ENCODE measurements at regions not wholly inside any gene's neighbourhood (a gene's known extent, or its start where the extent isn't known, plus 50 kb on each side); places are given as distances from the start of the nearest gene placed in this dataset.

GRCh38 chr16:86087011-86087895 is 188.3 kb downstream of the IRF8 start:
- DNase-seq (ENCODE audit: extremely low read depth, low read depth): no peak

- DNase-seq (ENCODE audit: extremely low read depth, low read depth): no peak
These were observed 188.9 kb downstream of the IRF8 start for GRCh38 chr16:86087896-86088230.

GRCh38 chr16:86088287-86088686 is 189.3 kb downstream of the IRF8 start:
- DNase-seq (ENCODE audit: extremely low read depth, low read depth): no peak

- no peak for DNase-seq (ENCODE audit: extremely low read depth, low read depth)
These were observed 189.9 kb downstream of the IRF8 start for GRCh38 chr16:86088816-86089215.

GRCh38 chr16:86089334-86089900 is 190.5 kb downstream of the IRF8 start:
- no peak for DNase-seq (ENCODE audit: extremely low read depth, low read depth)

- DNase-seq (ENCODE audit: extremely low read depth, low read depth): no peak
These were observed 191.0 kb downstream of the IRF8 start for GRCh38 chr16:86089991-86090390.

- no peak for DNase-seq (ENCODE audit: extremely low read depth, low read depth)
These were observed 191.7 kb downstream of the IRF8 start for GRCh38 chr16:86090461-86091170.

- no peak for DNase-seq (ENCODE audit: extremely low read depth, low read depth)
These were observed 193.0 kb downstream of the IRF8 start for GRCh38 chr16:86091976-86092375.

- DNase-seq (ENCODE audit: extremely low read depth, low read depth): no peak
These were observed 193.9 kb downstream of the IRF8 start for GRCh38 chr16:86092586-86093480.

GRCh38 chr16:86093801-86094750 is 195.1 kb downstream of the IRF8 start:
- DNase-seq (ENCODE audit: extremely low read depth, low read depth): no peak

- DNase-seq (ENCODE audit: extremely low read depth, low read depth): no peak
These were observed 196.3 kb downstream of the IRF8 start for GRCh38 chr16:86095131-86095752.

GRCh38 chr16:86095906-86096485 is 197.0 kb downstream of the IRF8 start:
- no peak for DNase-seq (ENCODE audit: extremely low read depth, low read depth)

- no peak for DNase-seq (ENCODE audit: extremely low read depth, low read depth)
These were observed 197.9 kb downstream of the IRF8 start for GRCh38 chr16:86096850-86097249.

- DNase-seq (ENCODE audit: extremely low read depth, low read depth): no peak
These were observed 200.4 kb downstream of the IRF8 start for GRCh38 chr16:86099326-86099725.

GRCh38 chr16:86100205-86101136 is 201.5 kb downstream of the IRF8 start:
- no peak for DNase-seq (ENCODE audit: extremely low read depth, low read depth)

GRCh38 chr16:86101137-86101896 is 202.4 kb downstream of the IRF8 start:
- DNase-seq (ENCODE audit: extremely low read depth, low read depth): no peak

- DNase-seq (ENCODE audit: extremely low read depth, low read depth): no peak
These were observed 202.9 kb downstream of the IRF8 start for GRCh38 chr16:86101897-86102157.
